HG03196 (cell line): ENCODE measurements at regions not wholly inside any gene's neighbourhood (a gene's known extent, or its start where the extent isn't known, plus 50 kb on each side); places are given as distances from the start of the nearest gene placed in this dataset.

Source experiments
- ATAC-seq: cut with Tn5 transposase; IDR thresholded peaks from one replicate; pipeline ENCODE4 v1.9.1; 2021; ENCODE audit not compliant: unreplicated experiment

DNA sequence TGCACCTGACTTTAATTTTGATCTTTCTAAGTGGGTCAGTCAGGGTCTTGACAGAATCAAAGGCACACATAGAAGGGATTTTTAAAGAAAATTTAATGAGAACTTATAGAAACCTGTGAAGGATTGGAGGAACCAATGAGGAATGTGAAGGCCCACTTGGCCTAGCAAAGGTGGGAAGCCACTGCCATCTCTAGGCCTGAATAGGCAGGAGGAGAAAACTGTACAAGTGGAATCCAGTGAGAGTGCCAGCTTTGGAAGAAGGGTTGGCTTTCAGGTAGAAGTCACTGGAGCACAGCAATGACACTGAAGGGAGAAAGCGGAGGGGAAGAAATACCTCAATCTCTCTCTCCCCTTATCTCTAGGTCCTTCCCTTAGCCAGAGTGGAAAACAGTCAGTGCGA lies 380.7 kb upstream of the KCNMB2 start:
- no peak for ATAC-seq

DNA sequence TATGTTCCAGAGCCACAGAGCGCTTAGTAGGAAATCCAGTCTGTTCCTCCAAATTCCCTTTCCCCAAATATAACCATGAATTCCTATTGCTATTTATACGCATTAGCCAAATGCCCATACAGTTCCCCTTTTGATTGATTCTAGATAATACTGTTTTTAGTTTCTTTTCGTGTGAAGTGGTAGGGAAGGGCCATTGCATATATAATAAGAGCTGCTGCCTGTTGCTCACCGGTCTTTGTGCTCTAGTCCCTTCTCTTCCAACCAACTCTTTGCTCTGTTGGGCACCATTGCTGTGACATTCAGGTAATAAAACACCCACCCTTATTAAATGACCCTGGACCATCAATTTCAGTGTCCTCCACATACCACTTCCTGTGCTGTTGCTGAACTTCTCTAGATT lies 379.9 kb upstream of the KCNMB2 start:
- ATAC-seq: no peak

DNA sequence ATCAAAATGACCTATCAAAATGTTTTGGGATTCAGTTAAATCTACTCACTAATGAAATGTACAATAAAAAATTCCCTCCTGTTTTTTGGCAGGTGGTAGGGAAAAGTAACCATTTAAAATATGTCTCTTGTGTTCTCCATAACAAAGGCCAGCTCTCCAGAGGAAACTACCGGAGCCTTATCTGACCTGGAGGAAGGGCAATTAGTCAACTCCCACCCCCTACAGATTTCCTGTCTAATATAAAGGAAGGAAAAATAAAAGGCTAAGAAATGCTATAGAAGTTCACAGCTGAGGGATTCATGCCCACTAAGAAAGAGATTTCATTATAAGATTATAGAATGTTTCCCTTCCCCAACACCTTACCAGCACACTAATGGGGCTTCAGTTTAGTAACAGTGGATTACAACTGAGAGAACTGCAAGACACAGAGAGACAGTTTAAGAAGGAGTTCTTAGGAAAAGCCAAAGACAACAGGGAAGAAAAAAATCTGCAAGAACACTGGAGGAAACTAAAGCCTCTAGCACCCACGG lies 376.5 kb upstream of the KCNMB2 start:
- no peak for ATAC-seq

DNA sequence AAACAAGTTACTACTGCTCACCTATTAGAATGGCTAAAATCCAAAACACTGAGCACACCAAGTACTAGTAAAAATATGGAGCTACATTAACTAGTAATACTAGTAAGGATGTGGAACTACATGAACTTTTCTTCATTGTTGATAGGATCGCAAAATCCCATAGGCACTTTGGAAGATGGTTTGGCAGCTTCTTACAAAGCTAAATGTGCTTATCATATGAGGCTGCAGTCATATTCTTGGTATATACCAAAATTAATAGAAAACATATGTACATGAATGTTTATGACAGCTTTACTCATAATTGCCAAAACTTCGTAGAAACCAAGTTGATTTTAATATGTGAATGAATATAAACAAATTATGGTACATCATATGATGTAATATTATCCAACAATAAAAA lies 366.8 kb upstream of the KCNMB2 start:
- ATAC-seq: no peak

DNA sequence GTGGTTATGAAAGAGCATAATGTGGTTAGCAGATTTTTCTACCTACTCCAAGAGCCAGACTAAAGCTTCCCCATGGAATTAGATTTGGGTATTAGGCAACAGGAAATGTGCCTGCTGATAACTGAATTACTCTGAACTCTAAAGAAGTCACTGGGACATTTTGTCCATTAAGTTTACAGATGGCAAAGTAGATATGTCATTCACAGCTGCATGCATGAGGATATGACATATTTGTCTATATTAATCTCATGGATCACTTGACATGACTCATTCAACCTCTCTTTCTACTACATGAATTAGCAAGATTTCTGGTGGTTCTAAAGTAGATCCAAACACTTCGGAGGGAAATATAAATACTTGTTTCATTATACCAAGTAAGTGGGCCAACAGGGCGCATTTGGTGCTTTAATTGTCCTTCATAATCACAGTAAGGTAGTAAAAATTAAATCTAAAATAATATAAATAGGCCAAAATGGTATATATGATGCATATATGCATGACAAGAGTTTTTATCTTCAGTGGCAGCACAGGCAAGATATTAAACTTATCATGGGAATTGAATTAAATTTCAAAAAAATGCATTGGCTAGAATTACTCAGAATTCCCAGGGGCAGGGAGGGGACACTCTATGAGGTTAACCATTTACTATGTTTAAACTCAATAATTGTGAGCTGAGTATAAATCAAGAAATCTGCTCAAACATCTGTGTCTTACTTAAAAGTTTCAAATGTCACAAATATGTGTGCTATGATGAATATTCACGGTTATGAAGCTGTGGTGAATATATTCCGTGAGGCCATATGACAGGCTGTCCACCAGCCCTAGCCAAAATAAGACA lies 365.3 kb upstream of the KCNMB2 start:
- ATAC-seq: no peak

DNA sequence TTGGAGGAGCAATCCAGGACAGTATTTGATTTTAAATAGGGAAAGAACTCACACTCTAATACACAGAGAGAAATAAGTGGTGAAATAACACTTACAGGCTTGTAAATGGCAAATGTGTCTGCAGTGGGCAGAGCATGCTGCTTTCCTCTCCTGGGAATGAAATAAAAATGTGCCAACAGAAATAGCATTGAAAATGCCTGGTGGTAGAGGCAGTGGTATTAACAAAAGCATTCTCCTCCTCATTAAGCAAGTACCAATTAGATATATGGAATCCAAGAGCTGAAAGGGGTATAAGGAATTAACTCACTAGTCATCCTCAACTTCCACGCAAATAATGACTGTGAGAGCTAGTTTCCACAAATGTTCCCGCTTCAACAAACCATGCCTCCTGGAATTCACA lies 364.1 kb upstream of the KCNMB2 start:
- no peak for ATAC-seq

DNA sequence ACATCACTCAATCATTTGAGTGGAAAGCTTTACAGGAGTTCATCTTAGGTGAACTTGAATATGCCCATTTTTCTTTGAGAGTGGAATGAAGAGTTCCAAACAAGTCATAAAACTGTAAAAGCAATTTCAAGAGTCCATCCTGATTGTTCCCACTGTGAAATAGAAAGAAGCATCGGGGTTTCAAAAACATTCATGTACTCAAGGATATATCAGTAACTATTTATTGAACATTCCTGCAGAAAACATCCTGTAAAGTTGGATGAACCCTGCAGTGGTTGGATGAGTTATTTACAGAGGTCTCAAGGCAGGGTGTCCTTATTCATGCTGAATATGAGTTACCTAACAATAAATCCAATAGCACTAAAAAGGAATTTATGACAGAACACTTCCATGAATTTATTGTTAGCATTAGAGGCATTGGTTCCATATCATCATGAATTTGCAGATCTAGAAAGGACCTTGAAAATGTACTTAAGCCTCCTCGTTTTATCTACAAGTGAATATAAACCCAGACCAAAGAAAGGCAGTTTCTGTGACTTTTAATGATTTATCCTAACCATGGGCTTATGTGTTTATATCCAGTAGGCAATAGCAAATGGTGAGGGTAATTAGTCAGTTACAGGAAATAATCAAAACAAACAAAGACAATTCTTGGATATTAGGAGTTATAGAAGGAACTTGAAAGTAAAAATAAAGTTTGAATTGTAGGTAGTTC lies 361.9 kb upstream of the KCNMB2 start:
- ATAC-seq: no peak

DNA sequence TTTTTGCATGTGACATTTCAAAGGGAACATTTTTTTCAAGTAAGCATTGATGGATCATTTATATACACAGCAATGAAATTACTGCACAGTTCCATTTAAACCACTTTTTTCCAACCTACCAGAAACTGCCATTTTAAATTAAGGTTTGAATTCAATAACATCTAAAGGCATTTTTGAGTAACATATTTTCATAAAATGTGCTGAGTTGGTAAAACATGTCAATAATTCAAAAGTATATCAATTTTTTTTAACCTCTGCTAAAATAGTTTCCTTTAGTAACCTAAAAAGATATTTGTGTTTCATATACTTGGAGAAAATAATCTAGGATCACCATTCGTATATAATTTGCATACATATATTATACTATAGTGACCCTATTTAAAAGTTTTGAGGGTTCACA lies 355.1 kb upstream of the KCNMB2 start:
- ATAC-seq: no peak

DNA sequence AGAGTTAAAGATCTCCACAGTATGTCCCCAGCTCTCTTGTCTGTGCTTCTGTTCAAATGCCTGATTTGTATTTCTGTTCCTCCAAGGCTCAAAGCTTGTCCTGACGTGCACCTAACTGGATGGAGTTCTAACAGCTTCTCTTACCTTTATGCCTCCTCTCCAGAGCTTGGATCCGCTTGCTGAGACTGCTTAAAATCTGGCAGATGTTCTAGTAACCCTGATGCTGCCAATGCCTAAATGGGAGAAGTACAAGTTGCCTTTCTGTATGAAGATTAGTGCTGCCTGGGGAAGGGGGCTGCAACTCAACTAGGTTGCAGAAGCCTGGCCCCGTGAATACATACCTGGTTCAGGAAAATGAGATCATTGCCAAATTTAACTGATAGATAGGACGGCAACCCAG lies 354.5 kb upstream of the KCNMB2 start:
- no peak for ATAC-seq

DNA sequence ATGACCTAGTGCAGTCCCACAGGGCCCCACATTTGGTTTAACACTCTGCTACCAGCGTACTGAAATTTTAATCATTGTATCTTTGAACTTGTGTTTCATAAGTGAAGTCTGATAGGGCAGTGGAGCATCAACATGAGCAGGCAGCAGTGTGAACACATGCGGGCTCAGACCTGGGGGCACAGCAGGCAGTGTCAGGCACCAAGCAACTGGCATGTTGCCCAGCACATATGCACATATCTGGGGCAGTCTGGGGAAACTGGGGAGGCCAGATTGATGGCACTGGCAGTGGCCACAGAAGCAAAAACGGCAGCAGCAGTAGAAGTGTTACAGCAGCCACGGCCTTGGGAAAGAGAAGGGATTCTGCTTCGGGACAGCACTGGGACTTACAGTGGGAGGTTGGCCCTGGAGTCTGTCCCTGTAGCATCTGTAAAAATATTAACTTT lies 353.9 kb upstream of the KCNMB2 start:
- ATAC-seq: no peak

DNA sequence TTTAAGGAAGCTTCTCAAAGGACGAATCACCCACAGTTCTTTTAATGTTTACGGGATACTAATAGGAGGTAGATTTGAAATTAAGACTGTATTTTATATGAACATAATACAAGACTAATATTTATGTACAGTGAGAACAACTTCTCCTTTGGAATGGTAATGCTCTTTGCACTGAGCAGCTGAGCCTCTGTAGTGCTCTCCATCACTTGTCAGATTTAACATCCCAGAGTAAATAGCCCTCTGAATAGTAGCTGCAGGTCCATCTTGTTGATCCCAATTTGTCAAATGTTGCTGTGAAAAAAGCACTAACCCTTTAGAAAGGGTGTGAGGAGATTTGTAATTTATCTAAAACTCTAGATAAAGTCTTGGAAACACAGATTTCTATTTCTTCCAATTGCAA lies 351.4 kb upstream of the KCNMB2 start:
- ATAC-seq: no peak

DNA sequence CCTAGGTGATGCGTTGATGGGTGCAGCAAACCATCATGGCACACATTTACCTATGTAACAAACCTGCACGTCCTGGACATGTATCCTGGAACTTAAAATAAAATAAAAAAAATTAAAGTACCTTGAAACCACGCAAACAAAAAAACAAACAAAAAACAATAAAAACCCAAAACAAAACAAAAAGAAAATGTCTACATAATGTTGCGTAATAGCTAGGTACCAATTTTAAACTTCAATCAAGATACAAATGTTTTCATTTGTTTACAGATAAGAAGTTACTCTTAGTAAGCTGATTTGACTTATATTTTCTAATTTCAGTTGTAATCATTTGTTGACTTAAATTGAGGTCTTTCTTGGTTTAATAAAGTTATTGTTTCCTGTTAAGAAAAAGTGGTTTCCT lies 349.6 kb upstream of the KCNMB2 start:
- no peak for ATAC-seq

DNA sequence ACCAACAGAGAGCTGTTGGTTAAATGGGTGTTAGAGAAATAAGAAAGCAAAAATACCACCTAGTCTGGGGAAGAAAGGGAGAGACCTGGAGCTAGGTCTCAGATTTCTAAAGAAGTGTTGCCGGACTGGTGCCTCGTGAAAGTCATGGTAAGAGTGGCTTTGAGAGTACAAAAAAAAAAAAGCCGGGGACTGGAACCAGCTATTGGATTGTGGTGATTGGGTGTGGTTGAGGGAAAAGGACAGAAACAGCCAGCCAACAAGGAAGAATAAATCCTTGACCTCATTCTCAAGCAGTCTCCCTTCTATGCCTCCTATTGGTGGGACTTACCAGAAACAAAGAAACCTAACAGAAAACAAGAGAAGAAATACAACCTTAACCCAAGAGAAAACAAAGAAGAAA lies 346.4 kb upstream of the KCNMB2 start:
- no peak for ATAC-seq

DNA sequence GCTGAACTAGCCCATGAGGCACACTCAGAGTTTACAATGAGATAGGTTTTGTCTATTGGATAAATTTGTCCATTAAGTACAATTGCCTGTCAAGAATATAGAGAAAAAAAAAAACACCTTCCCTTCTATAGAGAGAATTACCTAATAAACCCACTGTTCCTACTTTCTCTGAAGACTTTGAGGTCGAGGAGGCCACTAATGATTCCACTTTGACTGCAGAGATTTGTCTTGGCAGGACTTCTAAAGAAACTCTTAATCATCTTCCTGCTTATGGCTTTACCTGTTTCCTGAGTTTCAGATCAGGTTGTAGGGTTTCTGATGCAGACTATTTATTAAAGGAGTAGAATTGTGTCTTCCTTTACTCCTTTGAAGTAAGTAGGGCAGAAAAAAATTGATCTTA lies 342.4 kb upstream of the KCNMB2 start:
- no peak for ATAC-seq

DNA sequence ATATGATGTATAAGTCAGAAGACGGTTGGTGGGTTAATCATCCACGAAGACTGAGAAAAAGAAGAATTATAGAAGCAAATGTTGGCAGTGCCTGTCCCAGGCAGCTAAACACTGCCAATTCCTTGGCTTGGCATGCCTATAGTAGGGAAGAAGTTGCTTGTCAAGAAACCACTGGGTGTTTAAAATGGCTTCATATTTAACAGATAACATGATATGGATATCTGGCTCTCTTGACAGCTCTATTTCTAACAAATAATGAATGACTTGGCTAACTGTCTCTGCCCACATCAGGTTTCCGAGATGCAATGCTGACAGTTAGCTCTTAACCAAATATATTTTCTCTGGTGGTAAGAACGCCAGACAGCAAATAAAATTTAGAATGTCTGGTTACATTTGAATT lies 341.7 kb upstream of the KCNMB2 start:
- ATAC-seq: no peak

DNA sequence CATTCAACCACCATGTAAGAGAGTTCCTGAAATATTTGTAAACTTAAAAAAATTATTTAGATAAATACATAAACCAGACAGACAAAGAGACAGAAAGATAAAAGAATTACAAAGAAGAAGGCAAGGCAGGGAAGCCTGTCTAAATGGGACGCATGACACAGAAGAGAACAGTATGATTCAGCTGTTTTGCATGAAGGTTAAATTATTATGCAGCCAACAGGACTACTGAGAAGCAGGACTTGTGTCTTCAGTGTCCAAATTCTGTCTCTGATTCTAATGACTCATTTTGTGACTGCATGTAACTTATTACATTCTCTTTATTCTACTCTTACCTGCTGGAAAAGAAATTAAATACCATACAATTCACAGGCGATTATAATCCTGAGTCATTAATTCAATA lies 340.4 kb upstream of the KCNMB2 start:
- peak; percentile 92 for ATAC-seq

DNA sequence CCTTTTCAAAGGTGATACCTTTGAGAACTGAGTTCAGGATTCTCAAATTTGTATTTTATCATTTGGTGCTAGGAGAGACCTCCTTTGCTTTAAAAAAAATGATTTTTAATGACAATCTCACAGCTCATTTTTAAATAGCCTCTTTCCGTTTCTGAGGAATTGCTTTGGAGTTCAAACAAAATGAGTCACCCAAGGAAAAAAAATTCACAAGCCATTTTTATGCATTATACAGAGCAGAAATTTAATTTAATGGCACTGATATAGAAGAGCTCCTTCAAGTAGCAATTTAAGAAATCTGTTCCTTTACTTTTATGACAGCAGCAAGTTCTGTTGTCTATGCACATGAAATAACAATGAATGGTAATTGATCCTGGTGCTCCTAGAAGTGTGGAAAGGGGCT lies 337.9 kb upstream of the KCNMB2 start:
- no peak for ATAC-seq

DNA sequence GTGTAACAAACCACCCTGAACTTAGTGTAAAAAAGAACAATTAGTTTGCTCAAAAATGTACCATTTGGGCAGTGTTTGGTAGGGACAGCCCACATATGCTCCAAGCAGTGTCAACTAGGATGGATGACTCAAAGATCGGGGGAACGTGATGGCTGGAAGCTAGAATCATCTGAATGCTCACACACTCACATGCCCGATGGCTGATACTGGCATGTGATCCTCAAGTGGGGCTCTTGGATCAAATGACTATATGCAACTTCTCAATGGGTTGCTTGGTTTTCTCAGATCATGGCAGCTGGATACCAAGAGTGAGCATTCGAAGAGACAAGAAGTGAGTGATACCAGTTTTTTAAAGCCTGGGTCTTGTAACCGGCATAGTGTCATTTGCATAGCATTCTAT lies 335.9 kb upstream of the KCNMB2 start:
- no peak for ATAC-seq

DNA sequence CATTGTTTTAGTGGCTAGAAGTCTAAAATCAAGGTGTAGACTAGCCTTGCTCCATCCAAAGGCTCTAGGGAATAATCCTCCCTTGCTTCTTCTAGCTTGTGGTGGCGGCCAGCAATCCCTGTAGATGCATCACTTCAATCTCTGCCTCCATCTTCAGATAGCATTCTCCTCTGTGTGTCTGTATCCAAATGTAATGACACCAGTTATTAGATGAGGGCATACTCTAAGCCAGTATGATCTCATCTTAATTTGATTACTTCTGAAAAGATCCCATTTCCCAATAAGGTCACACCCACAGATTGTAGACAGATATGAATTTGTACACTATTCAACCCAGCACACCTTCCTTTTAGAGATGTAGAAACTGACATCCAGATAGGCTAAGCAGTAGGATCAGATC lies 334.5 kb upstream of the KCNMB2 start:
- ATAC-seq: no peak

DNA sequence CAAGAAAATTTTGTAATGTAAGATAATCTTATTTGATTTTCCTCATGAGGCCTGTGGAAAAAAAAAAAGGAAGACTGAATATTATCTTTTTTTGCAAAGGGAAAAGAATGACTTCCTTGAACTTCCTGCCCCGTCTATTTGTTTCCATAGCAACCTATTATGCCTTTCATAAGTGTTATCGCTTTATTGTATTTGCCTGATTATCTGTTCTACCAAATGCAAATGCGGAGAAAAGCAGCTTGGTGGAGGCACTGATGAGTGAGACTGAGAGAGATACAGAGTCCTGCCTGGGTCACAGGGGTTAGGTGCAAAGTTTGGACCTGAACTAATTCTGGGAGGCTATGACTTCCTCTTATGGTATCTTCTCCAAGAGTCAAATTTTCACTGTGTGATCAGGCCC lies 334.0 kb upstream of the KCNMB2 start:
- no peak for ATAC-seq

DNA sequence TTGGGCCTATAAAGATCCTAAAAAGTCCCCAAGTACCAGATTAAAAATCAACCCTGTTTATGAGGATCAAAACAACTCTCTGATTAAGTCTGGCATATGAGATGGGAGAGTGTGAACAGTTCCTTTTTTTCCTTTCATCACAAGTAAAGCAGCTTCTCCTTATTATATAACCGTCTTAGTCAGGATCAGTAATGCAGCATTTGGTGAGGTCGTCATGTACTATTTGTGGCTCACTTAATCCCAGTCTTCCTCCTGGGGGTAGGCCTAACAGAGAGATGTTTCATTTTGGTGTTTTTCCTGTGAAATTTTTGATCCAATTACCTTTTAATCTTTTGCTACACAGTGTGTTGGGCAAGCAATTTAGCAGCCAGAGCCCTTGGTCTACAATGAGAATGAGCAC lies 333.1 kb upstream of the KCNMB2 start:
- no peak for ATAC-seq

DNA sequence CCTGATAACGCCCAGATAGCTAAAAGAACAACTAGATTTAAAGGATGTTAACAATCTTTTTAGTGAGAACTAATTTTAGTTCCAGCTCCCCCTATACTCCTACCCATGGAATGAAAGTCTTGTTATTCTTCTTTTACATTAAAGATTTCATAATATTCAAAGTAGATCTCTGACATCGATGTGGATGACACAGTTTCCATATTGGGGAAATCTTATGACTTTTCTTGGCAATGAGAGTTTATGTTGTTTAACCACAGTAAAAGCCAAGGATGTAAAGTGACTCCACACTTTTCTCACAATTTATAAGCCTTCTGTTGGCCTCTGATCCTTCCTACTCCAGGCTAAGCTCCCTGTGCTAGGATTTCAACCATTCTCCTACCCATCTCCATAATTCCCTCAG lies 332.6 kb upstream of the KCNMB2 start:
- no peak for ATAC-seq
